Keratinocyte (primary cell): ENCODE measurements at regions not wholly inside any gene's neighbourhood (a gene's known extent, or its start where the extent isn't known, plus 50 kb on each side); places are given as distances from the start of the nearest gene placed in this dataset.
"Not testable (repeated sequence)": the region's sequence is repeated elsewhere in the genome, so short reads cannot be mapped to it uniquely, and the experiment has no call there.

Experiments used
- EZH2 ChIP-seq: IDR thresholded peaks from one replicate; pipeline ENCODE4 v1.6.1; 2012; ENCODE audit warnings: inconsistent platforms, mild to moderate bottlenecking, low read length, moderate library complexity
- TF ChIP-seq, protein P1 (sequence below), 3 experiments: IDR thresholded peaks in 1 of 3; conservative IDR thresholded peaks in 1 of 3; optimal IDR thresholded peaks in 1 of 3; 2 replicates in 2 of 3; 3 replicates in 1 of 3; pipeline versions ENCODE3 to v1.5.1; 2011; ENCODE audit warnings: low read length in 3 of 3, mild to moderate bottlenecking in 3 of 3, moderate library complexity in 2 of 3, control low read depth in 1 of 3, inconsistent platforms in 1 of 3; ENCODE audit not compliant: insufficient read depth in 2 of 3; ENCODE audit errors: extremely low read depth in 1 of 3

DNA sequence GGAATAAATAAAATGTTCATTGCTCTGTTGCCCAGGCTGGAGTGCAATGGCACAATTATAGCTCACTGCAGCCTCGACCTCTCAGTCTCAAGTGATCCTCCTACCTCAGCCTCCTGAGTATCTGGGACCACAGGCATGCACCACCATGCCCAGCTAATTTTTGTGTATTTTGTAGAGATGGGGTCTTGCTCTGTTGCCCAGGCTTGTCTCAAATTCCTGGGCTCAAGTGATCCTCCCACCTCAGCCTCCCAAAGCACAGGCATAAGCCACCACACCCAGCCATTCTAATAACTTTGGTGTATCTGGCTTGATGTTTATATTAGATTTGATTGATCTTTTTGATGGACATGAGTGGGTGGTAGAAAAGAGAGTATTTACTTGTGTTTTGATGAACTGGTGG lies 58.7 kb upstream of the COX20 start:
- TF ChIP-seq, protein P1, sequence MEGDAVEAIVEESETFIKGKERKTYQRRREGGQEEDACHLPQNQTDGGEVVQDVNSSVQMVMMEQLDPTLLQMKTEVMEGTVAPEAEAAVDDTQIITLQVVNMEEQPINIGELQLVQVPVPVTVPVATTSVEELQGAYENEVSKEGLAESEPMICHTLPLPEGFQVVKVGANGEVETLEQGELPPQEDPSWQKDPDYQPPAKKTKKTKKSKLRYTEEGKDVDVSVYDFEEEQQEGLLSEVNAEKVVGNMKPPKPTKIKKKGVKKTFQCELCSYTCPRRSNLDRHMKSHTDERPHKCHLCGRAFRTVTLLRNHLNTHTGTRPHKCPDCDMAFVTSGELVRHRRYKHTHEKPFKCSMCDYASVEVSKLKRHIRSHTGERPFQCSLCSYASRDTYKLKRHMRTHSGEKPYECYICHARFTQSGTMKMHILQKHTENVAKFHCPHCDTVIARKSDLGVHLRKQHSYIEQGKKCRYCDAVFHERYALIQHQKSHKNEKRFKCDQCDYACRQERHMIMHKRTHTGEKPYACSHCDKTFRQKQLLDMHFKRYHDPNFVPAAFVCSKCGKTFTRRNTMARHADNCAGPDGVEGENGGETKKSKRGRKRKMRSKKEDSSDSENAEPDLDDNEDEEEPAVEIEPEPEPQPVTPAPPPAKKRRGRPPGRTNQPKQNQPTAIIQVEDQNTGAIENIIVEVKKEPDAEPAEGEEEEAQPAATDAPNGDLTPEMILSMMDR (optimal IDR thresholded peaks at IDR 0.05 in 1 of 3, IDR thresholded peaks at IDR 0.05 in 1 of 3, conservative IDR thresholded peaks at IDR 0.05 in 1 of 3; ENCODE audit: extremely low read depth in 1 of 3, insufficient read depth in 2 of 3, low read length in 3 of 3), result not testable (repeated sequence)
- not testable (repeated sequence) for TF ChIP-seq EZH2
